ENCODE measurements at regions not wholly inside any gene's neighbourhood (a gene's known extent, or its start where the extent isn't known, plus 50 kb on each side); places are given as distances from the start of the nearest gene placed in this dataset.

- no peak for DNase-seq (ENCODE audit: low read depth)
- TF ChIP-seq CTCF (IDR thresholded peaks at IDR 0.05; ENCODE audit: low read length, missing control alignments): no peak
- no peak overlapping the region for H3K4me3 ChIP-seq (replicated peaks; ENCODE audit: low read depth, low read length)
Observed at GRCh38 chr1:221170171-221170570, 290.9 kb downstream of the HLX start.

- H3K4me3 ChIP-seq (replicated peaks; ENCODE audit: low read depth, low read length): no peak overlapping the region
- TF ChIP-seq CTCF (IDR thresholded peaks at IDR 0.05; ENCODE audit: low read length, missing control alignments): no peak
- no peak for DNase-seq (ENCODE audit: low read depth)
Observed at GRCh38 chr1:221171768-221172167, 292.5 kb downstream of the HLX start.

- no peak overlapping the region for H3K4me3 ChIP-seq (replicated peaks; ENCODE audit: low read depth, low read length)
- DNase-seq (ENCODE audit: low read depth): no peak
- TF ChIP-seq CTCF (IDR thresholded peaks at IDR 0.05; ENCODE audit: low read length, missing control alignments): no peak
Observed at GRCh38 chr1:221172841-221173240, 293.6 kb downstream of the HLX start.

- H3K4me3 ChIP-seq (replicated peaks; ENCODE audit: low read depth, low read length): no peak overlapping the region
- TF ChIP-seq CTCF (IDR thresholded peaks at IDR 0.05; ENCODE audit: low read length, missing control alignments): no peak
- DNase-seq (ENCODE audit: low read depth): peak; percentile 18
Observed at GRCh38 chr1:221174330-221174993, 295.2 kb downstream of the HLX start.

- TF ChIP-seq CTCF (IDR thresholded peaks at IDR 0.05; ENCODE audit: low read length, missing control alignments): no peak
- no peak overlapping the region for H3K4me3 ChIP-seq (replicated peaks; ENCODE audit: low read depth, low read length)
- no peak for DNase-seq (ENCODE audit: low read depth)
Observed at GRCh38 chr1:221175249-221175648, 296.0 kb downstream of the HLX start.

GRCh38 chr1:221180704-221181368, 301.6 kb downstream of the HLX start:
- DNase-seq (ENCODE audit: low read depth): peak; percentile 15
- TF ChIP-seq CTCF (IDR thresholded peaks at IDR 0.05; ENCODE audit: low read length, missing control alignments): no peak
- no peak overlapping the region for H3K4me3 ChIP-seq (replicated peaks; ENCODE audit: low read depth, low read length)

Measured in fibroblast of pulmonary artery (primary cell).